ENCODE measurements at regions not wholly inside any gene's neighbourhood (a gene's known extent, or its start where the extent isn't known, plus 50 kb on each side); places are given as distances from the start of the nearest gene placed in this dataset.

DNA sequence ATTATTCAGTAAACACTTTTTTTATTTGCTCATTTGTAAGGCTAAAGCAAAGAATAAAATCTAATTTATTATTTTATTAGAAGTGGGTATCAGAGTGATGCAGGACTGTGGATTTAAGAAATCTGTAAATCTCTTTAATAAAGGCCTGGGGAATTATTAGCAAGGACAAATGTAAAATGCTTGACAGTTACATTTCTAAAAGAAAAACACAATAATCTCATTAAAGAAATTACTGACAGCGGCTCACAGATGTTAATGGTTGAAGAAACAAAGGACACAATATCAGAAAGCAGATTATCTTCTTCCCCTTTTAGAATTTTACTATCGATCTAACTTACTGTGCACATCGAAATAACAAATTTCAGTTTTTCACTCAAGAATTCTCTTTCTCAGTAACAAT lies 262.1 kb upstream of the MEIS2 start:
- intact Hi-C loops (cut with micrococcal nuclease), result no loop called here
- peaks cover 3% of the 10 kb centered on the region for H3K9me3 Mint-ChIP-seq
- no peaks in the 10 kb centered on the region for H3K36me3 Mint-ChIP-seq (ENCODE audit: low read depth)
- H3K4me3 Mint-ChIP-seq, result no peak overlapping the region
- CTCF ChIA-PET, result no interaction called here
- H3K27me3 Mint-ChIP-seq, result no peaks in the 10 kb centered on the region
- H3K27ac Mint-ChIP-seq, result no peak overlapping the region
- no peak for ATAC-seq
- DNase-seq, result no peak
- no peaks in the 10 kb centered on the region for H3K4me1 Mint-ChIP-seq (ENCODE audit: low read depth)
- TF ChIP-seq CTCF (IDR thresholded peaks at IDR 0.05), result no peak
- POLR2A ChIA-PET, result no interaction called here

GRCh38 chr15:37368961-37369360 lies 268.6 kb upstream of the MEIS2 start:
- Mint-ChIP-seq H3K36me3 (ENCODE audit: low read depth) (no peaks in the 10 kb centered on the region), H3K27ac (no peak overlapping the region), H3K27me3 (no peaks in the 10 kb centered on the region), H3K4me1 (ENCODE audit: low read depth) (no peaks in the 10 kb centered on the region), H3K4me3 (no peak overlapping the region), H3K9me3 (peaks cover 2% of the 10 kb centered on the region)
- intact Hi-C loops (cut with micrococcal nuclease), result no loop called here
- DNase-seq, result no peak
- no peak for TF ChIP-seq CTCF (IDR thresholded peaks at IDR 0.05)
- no peak for ATAC-seq
- CTCF ChIA-PET, result no interaction called here
- POLR2A ChIA-PET, result no interaction called here

- Mint-ChIP-seq H3K27me3 (no peaks in the 10 kb centered on the region), H3K27ac (no peak overlapping the region), H3K4me1 (ENCODE audit: low read depth) (no peaks in the 10 kb centered on the region), H3K9me3 (peaks cover 2% of the 10 kb centered on the region), H3K36me3 (ENCODE audit: low read depth) (no peaks in the 10 kb centered on the region), H3K4me3 (no peak overlapping the region)
- ChIA-PET CTCF (no interaction called here), POLR2A (no interaction called here)
- DNase-seq, result no peak
- TF ChIP-seq CTCF (IDR thresholded peaks at IDR 0.05), result no peak
- no peak for ATAC-seq
- intact Hi-C loops (cut with micrococcal nuclease), result no loop called here
Measured at GRCh38 chr15:37370941-37371340, 270.6 kb upstream of the MEIS2 start.

DNA sequence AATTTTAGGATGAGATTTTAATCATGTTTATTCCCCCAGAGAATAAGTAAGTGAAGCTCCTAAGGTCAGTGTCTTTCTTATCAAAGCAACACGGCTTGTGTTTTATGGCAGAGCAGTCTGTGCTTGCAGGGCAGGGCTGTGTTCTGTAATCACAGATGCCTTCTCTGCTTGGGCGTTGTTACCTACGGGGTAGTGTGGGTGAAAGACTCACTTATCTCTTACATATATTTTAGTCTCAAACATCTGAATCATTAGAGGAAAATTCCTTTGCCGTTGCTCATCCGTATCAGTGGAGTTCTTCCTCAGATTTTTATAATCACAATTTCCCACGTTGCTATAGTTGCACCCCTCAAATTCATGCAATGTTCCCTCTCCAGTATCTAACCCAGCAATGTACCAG lies 271.7 kb upstream of the MEIS2 start:
- H3K9me3 Mint-ChIP-seq, result peaks cover under 1% of the 10 kb centered on the region
- H3K4me1 Mint-ChIP-seq (ENCODE audit: low read depth), result no peaks in the 10 kb centered on the region
- no peaks in the 10 kb centered on the region for H3K27me3 Mint-ChIP-seq
- intact Hi-C loops (cut with micrococcal nuclease), result no loop called here
- no peaks in the 10 kb centered on the region for H3K36me3 Mint-ChIP-seq (ENCODE audit: low read depth)
- no peak for DNase-seq
- ATAC-seq, result no peak
- CTCF ChIA-PET, result no interaction called here
- no peak overlapping the region for H3K4me3 Mint-ChIP-seq
- no peak for TF ChIP-seq CTCF (IDR thresholded peaks at IDR 0.05)
- POLR2A ChIA-PET, result no interaction called here
- H3K27ac Mint-ChIP-seq, result no peak overlapping the region

GRCh38 chr15:37375519-37375918 lies 275.2 kb upstream of the MEIS2 start:
- no peaks in the 10 kb centered on the region for H3K27me3 Mint-ChIP-seq
- H3K27ac Mint-ChIP-seq, result no peak overlapping the region
- no peaks in the 10 kb centered on the region for H3K36me3 Mint-ChIP-seq (ENCODE audit: low read depth)
- POLR2A ChIA-PET, result no interaction called here
- H3K9me3 Mint-ChIP-seq, result peaks cover 2% of the 10 kb centered on the region
- no peak overlapping the region for H3K4me3 Mint-ChIP-seq
- CTCF ChIA-PET, result no interaction called here
- intact Hi-C loops (cut with micrococcal nuclease), result no loop called here
- DNase-seq, result no peak
- no peak for TF ChIP-seq CTCF (IDR thresholded peaks at IDR 0.05)
- no peaks in the 10 kb centered on the region for H3K4me1 Mint-ChIP-seq (ENCODE audit: low read depth)
- no peak for ATAC-seq
